ENCODE measurements at regions not wholly inside any gene's neighbourhood (a gene's known extent, or its start where the extent isn't known, plus 50 kb on each side); places are given as distances from the start of the nearest gene placed in this dataset.

- H3K4me1 Mint-ChIP-seq = no peaks in the 10 kb centered on the region
- no peaks in the 10 kb centered on the region for H3K4me1 ChIP-seq (ENCODE audit: control insufficient read depth in 1 of 2, extremely low read depth in 1 of 2, insufficient read depth in 2 of 2, low read length in 2 of 2)
- ChIA-PET CTCF (no interaction called here), POLR2A (no interaction called here)
- no peaks in the 10 kb centered on the region for H3K9me3 ChIP-seq
- ATAC-seq (replicated peaks in 1 of 4) = no peak
- no peak overlapping the region for H3K4me3 Mint-ChIP-seq
- 89% methylated on average over 3 of the region's 7 CpGs for WGBS (ENCODE audit: insufficient coverage)
- DNase-seq = no peak
- no peaks in the 10 kb centered on the region for H3K27me3 ChIP-seq (replicated peaks in 1 of 2; ENCODE audit: control insufficient read depth in 2 of 2, extremely low read depth in 1 of 2, insufficient read depth in 2 of 2, low read length in 1 of 2)
- H3K27ac Mint-ChIP-seq = no peak overlapping the region
- H3K27me3 Mint-ChIP-seq = no peaks in the 10 kb centered on the region
- peaks cover 0 to 9% (median 0%) of the 10 kb centered on the region in 3 donors for H3K9me3 Mint-ChIP-seq
- H3K27ac ChIP-seq (ENCODE audit: low read length) = no peak overlapping the region
- H3K36me3 ChIP-seq (ENCODE audit: control insufficient read depth in 2 of 2, extremely low read depth in 1 of 2, insufficient read depth in 1 of 2, low read length in 1 of 2) = no peaks in the 10 kb centered on the region
- H3K4me3 ChIP-seq (ENCODE audit: control insufficient read depth in 1 of 2, extremely low read depth in 1 of 2, low read length in 1 of 2) = no peak overlapping the region
- H3K36me3 Mint-ChIP-seq = no peaks in the 10 kb centered on the region
Observed at GRCh38 chr7:46197785-46198540, 276.9 kb upstream of the IGFBP3 start.

GRCh38 chr7:46195934-46196333, 274.9 kb upstream of the IGFBP3 start:
- H3K4me3 Mint-ChIP-seq = no peak overlapping the region
- ATAC-seq (replicated peaks in 1 of 4) (no peak), DNase-seq (no peak)
- H3K27me3 ChIP-seq (replicated peaks in 1 of 2; ENCODE audit: control insufficient read depth in 2 of 2, extremely low read depth in 1 of 2, insufficient read depth in 2 of 2, low read length in 1 of 2) = no peaks in the 10 kb centered on the region
- H3K9me3 Mint-ChIP-seq = peaks cover 0 to 9% (median 0%) of the 10 kb centered on the region in 3 donors
- no peaks in the 10 kb centered on the region for H3K9me3 ChIP-seq
- ChIA-PET POLR2A (no interaction called here), CTCF (no interaction called here)
- H3K36me3 Mint-ChIP-seq = no peaks in the 10 kb centered on the region
- no peaks in the 10 kb centered on the region for H3K4me1 ChIP-seq (ENCODE audit: control insufficient read depth in 1 of 2, extremely low read depth in 1 of 2, insufficient read depth in 2 of 2, low read length in 2 of 2)
- WGBS (ENCODE audit: insufficient coverage) = 68% methylated on average over 2 of the region's 3 CpGs
- no peak overlapping the region for H3K27ac ChIP-seq (ENCODE audit: low read length)
- no peak overlapping the region for H3K4me3 ChIP-seq (ENCODE audit: control insufficient read depth in 1 of 2, extremely low read depth in 1 of 2, low read length in 1 of 2)
- no peaks in the 10 kb centered on the region for H3K36me3 ChIP-seq (ENCODE audit: control insufficient read depth in 2 of 2, extremely low read depth in 1 of 2, insufficient read depth in 1 of 2, low read length in 1 of 2)
- H3K4me1 Mint-ChIP-seq = no peaks in the 10 kb centered on the region
- H3K27me3 Mint-ChIP-seq = no peaks in the 10 kb centered on the region
- H3K27ac Mint-ChIP-seq = no peak overlapping the region

GRCh38 chr7:46192271-46192670, 271.2 kb upstream of the IGFBP3 start:
- no peaks in the 10 kb centered on the region for H3K36me3 ChIP-seq (ENCODE audit: control insufficient read depth in 2 of 2, extremely low read depth in 1 of 2, insufficient read depth in 1 of 2, low read length in 1 of 2)
- no peak overlapping the region for H3K4me3 ChIP-seq (ENCODE audit: control insufficient read depth in 1 of 2, extremely low read depth in 1 of 2, low read length in 1 of 2)
- H3K9me3 ChIP-seq = no peaks in the 10 kb centered on the region
- peaks cover 0 to 4% (median 0%) of the 10 kb centered on the region in 3 donors for H3K9me3 Mint-ChIP-seq
- H3K4me3 Mint-ChIP-seq = no peak overlapping the region
- H3K27ac ChIP-seq (ENCODE audit: low read length) = no peak overlapping the region
- 61% methylated on average over 2 of the region's 3 CpGs for WGBS (ENCODE audit: insufficient coverage)
- DNase-seq = no peak
- no peaks in the 10 kb centered on the region for H3K27me3 Mint-ChIP-seq
- no peaks in the 10 kb centered on the region for H3K36me3 Mint-ChIP-seq
- ChIA-PET CTCF (no interaction called here), POLR2A (no interaction called here)
- no peaks in the 10 kb centered on the region for H3K4me1 Mint-ChIP-seq
- H3K27me3 ChIP-seq (replicated peaks in 1 of 2; ENCODE audit: control insufficient read depth in 2 of 2, extremely low read depth in 1 of 2, insufficient read depth in 2 of 2, low read length in 1 of 2) = peaks cover 0 to 2% of the 10 kb centered on the region in 2 experiments
- no peak for ATAC-seq (replicated peaks in 1 of 4)
- no peaks in the 10 kb centered on the region for H3K4me1 ChIP-seq (ENCODE audit: control insufficient read depth in 1 of 2, extremely low read depth in 1 of 2, insufficient read depth in 2 of 2, low read length in 2 of 2)
- no peak overlapping the region for H3K27ac Mint-ChIP-seq

- Mint-ChIP-seq H3K9me3 (peaks cover 0 to 3% (median 0%) of the 10 kb centered on the region in 3 donors), H3K4me1 (no peaks in the 10 kb centered on the region), H3K27me3 (no peaks in the 10 kb centered on the region), H3K27ac (no peak overlapping the region), H3K36me3 (no peaks in the 10 kb centered on the region), H3K4me3 (no peak overlapping the region)
- no peak for ATAC-seq (replicated peaks in 1 of 4)
- Histone ChIP-seq H3K27ac (ENCODE audit: low read length) (no peak overlapping the region), H3K27me3 (replicated peaks in 1 of 2; ENCODE audit: control insufficient read depth in 2 of 2, extremely low read depth in 1 of 2, insufficient read depth in 2 of 2, low read length in 1 of 2) (peaks cover 0 to 2% of the 10 kb centered on the region in 2 experiments), H3K4me3 (ENCODE audit: control insufficient read depth in 1 of 2, extremely low read depth in 1 of 2, low read length in 1 of 2) (no peak overlapping the region), H3K36me3 (ENCODE audit: control insufficient read depth in 2 of 2, extremely low read depth in 1 of 2, insufficient read depth in 1 of 2, low read length in 1 of 2) (no peaks in the 10 kb centered on the region), H3K9me3 (no peaks in the 10 kb centered on the region), H3K4me1 (ENCODE audit: control insufficient read depth in 1 of 2, extremely low read depth in 1 of 2, insufficient read depth in 2 of 2, low read length in 2 of 2) (no peaks in the 10 kb centered on the region)
- WGBS (ENCODE audit: insufficient coverage) = no CpG with 5 or more reads among the region's 4 CpGs
- POLR2A ChIA-PET = no interaction called here
- DNase-seq = no peak
- CTCF ChIA-PET = no interaction called here
Observed at GRCh38 chr7:46191776-46192175, 270.7 kb upstream of the IGFBP3 start.

GRCh38 chr7:46191296-46191695, 270.2 kb upstream of the IGFBP3 start:
- Mint-ChIP-seq H3K9me3 (peaks cover 0 to 3% (median 0%) of the 10 kb centered on the region in 3 donors), H3K4me3 (no peak overlapping the region), H3K27me3 (no peaks in the 10 kb centered on the region), H3K27ac (no peak overlapping the region), H3K36me3 (no peaks in the 10 kb centered on the region), H3K4me1 (no peaks in the 10 kb centered on the region)
- Histone ChIP-seq H3K4me3 (ENCODE audit: control insufficient read depth in 1 of 2, extremely low read depth in 1 of 2, low read length in 1 of 2) (no peak overlapping the region), H3K27ac (ENCODE audit: low read length) (no peak overlapping the region), H3K9me3 (no peaks in the 10 kb centered on the region), H3K27me3 (replicated peaks in 1 of 2; ENCODE audit: control insufficient read depth in 2 of 2, extremely low read depth in 1 of 2, insufficient read depth in 2 of 2, low read length in 1 of 2) (peaks cover 0 to 2% of the 10 kb centered on the region in 2 experiments), H3K4me1 (ENCODE audit: control insufficient read depth in 1 of 2, extremely low read depth in 1 of 2, insufficient read depth in 2 of 2, low read length in 2 of 2) (no peaks in the 10 kb centered on the region), H3K36me3 (ENCODE audit: control insufficient read depth in 2 of 2, extremely low read depth in 1 of 2, insufficient read depth in 1 of 2, low read length in 1 of 2) (no peaks in the 10 kb centered on the region)
- ChIA-PET POLR2A (no interaction called here), CTCF (no interaction called here)
- WGBS (ENCODE audit: insufficient coverage) = 100% methylated on average over 2 of the region's 3 CpGs
- ATAC-seq (replicated peaks in 1 of 4) (no peak), DNase-seq (no peak)

GRCh38 chr7:46189255-46189790, 268.3 kb upstream of the IGFBP3 start:
- WGBS (ENCODE audit: insufficient coverage) = 100% methylated on average over 1 of the region's 4 CpGs
- Mint-ChIP-seq H3K4me3 (no peak overlapping the region), H3K9me3 (peaks cover 0 to 8% (median 0%) of the 10 kb centered on the region in 3 donors), H3K4me1 (no peaks in the 10 kb centered on the region), H3K27ac (no peak overlapping the region), H3K36me3 (no peaks in the 10 kb centered on the region), H3K27me3 (no peaks in the 10 kb centered on the region)
- H3K27me3 ChIP-seq (replicated peaks in 1 of 2; ENCODE audit: control insufficient read depth in 2 of 2, extremely low read depth in 1 of 2, insufficient read depth in 2 of 2, low read length in 1 of 2) = peaks cover 0 to 2% of the 10 kb centered on the region in 2 experiments
- no peaks in the 10 kb centered on the region for H3K36me3 ChIP-seq (ENCODE audit: control insufficient read depth in 2 of 2, extremely low read depth in 1 of 2, insufficient read depth in 1 of 2, low read length in 1 of 2)
- H3K27ac ChIP-seq (ENCODE audit: low read length) = no peak overlapping the region
- no peak overlapping the region for H3K4me3 ChIP-seq (ENCODE audit: control insufficient read depth in 1 of 2, extremely low read depth in 1 of 2, low read length in 1 of 2)
- H3K4me1 ChIP-seq (ENCODE audit: control insufficient read depth in 1 of 2, extremely low read depth in 1 of 2, insufficient read depth in 2 of 2, low read length in 2 of 2) = no peaks in the 10 kb centered on the region
- no peaks in the 10 kb centered on the region for H3K9me3 ChIP-seq
- no peak for DNase-seq
- CTCF ChIA-PET = no interaction called here
- ATAC-seq (replicated peaks in 1 of 4) = no peak
- POLR2A ChIA-PET = no interaction called here

Data from T-cell (primary cell).